ENCODE measurements at regions not wholly inside any gene's neighbourhood (a gene's known extent, or its start where the extent isn't known, plus 50 kb on each side); places are given as distances from the start of the nearest gene placed in this dataset.

DNA sequence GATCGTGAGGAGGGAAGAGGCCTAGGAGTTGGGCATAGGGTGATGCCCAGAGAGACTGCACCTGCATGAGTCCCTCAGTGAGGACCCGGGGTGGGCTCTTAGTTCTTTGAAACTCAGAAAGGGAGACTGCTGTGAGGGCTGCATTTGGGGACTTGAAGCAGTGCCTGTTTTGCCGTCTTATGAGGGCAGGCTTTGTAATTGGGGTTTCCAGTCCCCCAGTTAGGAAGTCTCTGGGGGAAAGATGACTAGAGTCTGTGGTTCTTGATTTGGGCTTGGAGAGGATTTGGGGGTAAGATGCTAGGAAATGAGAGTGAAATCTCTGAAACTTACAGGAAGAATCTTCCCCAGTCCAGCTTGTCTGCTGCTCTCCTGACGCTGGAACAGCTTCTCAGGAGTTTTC lies 99.6 kb downstream of the ARF6 start:
- CTCF ChIA-PET, result interaction anchor here (3.4 kb wide), 1 partner anchor 127 kb away, joined by 10 read pairs; no protein-coding TSS in a partner anchor

DNA sequence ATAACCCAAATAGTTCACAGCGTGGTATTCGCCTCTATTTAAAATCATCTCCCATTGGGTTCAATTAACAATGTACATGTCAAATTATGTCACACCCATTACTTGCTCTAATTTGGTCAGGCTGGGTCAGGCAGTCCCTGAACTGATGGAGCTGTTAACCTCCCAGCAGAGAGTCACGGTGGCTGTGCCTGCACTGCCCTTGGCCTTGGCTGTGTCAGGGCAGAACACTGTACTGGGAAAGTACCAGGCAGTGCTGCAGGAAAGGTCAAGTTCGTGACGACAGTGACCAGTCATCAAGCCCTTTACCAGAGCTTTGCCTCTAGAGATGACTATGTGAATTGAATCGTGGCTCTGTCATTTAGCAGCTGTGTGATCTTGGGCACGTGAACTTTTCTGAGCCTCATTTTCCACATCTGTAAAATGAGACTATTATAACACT lies 100.0 kb downstream of the ARF6 start:
- no peak for DNase-seq (ENCODE audit: low read depth, low spot score)
- H3K4me3 ChIP-seq (ENCODE audit: low read depth, low read length), result no peak overlapping the region
- POLR2A ChIA-PET, result no interaction called here
- CTCF ChIA-PET, result interaction anchor here (3.4 kb wide), 1 partner anchor 127 kb away, joined by 10 read pairs; no protein-coding TSS in a partner anchor
- TF ChIP-seq, protein P1, sequence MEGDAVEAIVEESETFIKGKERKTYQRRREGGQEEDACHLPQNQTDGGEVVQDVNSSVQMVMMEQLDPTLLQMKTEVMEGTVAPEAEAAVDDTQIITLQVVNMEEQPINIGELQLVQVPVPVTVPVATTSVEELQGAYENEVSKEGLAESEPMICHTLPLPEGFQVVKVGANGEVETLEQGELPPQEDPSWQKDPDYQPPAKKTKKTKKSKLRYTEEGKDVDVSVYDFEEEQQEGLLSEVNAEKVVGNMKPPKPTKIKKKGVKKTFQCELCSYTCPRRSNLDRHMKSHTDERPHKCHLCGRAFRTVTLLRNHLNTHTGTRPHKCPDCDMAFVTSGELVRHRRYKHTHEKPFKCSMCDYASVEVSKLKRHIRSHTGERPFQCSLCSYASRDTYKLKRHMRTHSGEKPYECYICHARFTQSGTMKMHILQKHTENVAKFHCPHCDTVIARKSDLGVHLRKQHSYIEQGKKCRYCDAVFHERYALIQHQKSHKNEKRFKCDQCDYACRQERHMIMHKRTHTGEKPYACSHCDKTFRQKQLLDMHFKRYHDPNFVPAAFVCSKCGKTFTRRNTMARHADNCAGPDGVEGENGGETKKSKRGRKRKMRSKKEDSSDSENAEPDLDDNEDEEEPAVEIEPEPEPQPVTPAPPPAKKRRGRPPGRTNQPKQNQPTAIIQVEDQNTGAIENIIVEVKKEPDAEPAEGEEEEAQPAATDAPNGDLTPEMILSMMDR (IDR thresholded peaks at IDR 0.05; ENCODE audit: insufficient read depth, low read length, missing control alignments), result no peak

More for the DNA sequence above, 99.6 kb downstream of the ARF6 start:
- POLR2A ChIA-PET, result no interaction called here
- DNase-seq (ENCODE audit: low read depth, low spot score), result no peak
- H3K4me3 ChIP-seq (ENCODE audit: low read depth, low read length), result no peak overlapping the region
- TF ChIP-seq, protein P1 (IDR thresholded peaks at IDR 0.05; ENCODE audit: insufficient read depth, low read length, missing control alignments), result no peak

DNA sequence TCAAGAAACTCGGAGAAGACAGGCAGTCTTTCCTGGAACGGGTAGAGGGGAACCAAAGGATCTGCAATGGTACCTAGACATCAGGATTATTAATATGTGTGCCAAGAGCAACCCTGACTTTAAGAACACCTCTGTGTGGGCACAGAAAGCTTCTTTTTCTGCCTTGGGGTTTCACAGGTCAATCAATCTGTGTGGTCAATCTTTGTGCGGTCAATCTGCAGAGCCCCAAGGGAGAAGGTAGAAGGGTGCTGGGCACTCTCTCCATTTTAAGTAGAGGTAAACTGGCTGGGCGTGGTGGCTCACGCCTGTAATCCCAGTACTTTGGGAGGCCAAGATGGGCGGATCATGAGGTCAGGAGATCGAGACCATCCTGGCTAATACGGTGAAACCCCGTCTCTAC lies 100.7 kb downstream of the ARF6 start:
- CTCF ChIA-PET, result interaction anchor here (3.4 kb wide), 1 partner anchor 128 kb away, joined by 10 read pairs; no protein-coding TSS in a partner anchor
- TF ChIP-seq, protein P1 (IDR thresholded peaks at IDR 0.05; ENCODE audit: insufficient read depth, low read length, missing control alignments), result no peak
- DNase-seq (ENCODE audit: low read depth, low spot score), result no peak
- POLR2A ChIA-PET, result no interaction called here
- H3K4me3 ChIP-seq (ENCODE audit: low read depth, low read length), result no peak overlapping the region

DNA sequence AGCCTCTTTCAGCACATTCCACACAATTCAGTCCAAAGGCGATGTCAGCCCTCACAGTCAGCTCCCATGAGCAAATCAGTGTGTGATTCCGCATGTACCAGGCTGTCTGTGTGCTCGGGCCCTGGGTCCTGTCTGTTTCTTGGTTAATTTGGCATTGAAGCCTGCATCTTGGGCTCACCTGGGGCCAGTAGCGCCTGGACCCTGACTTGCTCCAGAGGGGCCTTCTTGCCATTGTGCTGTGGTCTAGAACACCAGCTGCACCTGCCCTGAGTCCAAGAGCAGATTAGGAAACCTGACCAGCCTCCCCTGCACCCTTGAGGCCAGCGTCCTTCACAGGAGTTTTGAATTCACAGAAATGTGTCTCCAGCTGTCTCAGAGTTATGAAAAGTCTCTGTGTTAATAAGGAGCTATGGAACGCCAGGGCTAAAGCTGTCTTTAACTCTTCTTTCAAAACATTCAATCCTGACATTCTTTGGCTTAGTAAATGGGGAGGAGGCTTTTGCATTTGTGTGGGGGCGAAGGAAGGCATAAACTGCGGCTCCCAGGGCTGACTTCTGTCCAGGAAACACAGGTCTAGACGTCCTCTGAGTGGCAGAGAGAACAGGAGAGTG lies 102.2 kb downstream of the ARF6 start:
- POLR2A ChIA-PET, result no interaction called here
- H3K4me3 ChIP-seq (ENCODE audit: low read depth, low read length), result no peak overlapping the region
- TF ChIP-seq, protein P1 (IDR thresholded peaks at IDR 0.05; ENCODE audit: insufficient read depth, low read length, missing control alignments), result no peak
- no peak for DNase-seq (ENCODE audit: low read depth, low spot score)
- CTCF ChIA-PET, result interaction anchor here (0.7 kb wide), 1 partner anchor 131 kb away, joined by 5 read pairs; no protein-coding TSS in a partner anchor

DNA sequence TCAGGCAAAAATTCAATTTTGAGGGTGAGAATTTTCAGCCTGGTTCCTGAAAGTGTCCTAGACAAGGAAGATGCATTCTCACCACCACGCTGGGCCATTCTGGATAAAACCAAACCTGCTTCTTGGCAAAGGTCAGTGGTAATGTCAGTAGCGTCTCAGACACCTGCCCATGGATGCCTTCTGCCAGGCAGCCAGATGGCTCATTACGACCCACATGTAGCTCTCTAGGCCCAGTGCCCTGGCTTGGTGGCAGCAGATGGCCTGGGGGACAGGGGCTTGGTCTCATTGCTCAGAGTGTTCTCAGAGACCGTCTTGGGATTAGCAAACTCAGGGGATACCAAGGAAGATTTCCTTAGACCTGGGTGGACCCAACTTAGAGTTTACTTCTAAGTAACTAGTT lies 105.1 kb downstream of the ARF6 start:
- POLR2A ChIA-PET, result no interaction called here
- TF ChIP-seq, protein P1 (IDR thresholded peaks at IDR 0.05; ENCODE audit: insufficient read depth, low read length, missing control alignments), result no peak
- CTCF ChIA-PET, result interaction anchor here (2.2 kb wide), 1 partner anchor 136 kb away, joined by 7 read pairs; no protein-coding TSS in a partner anchor

DNA sequence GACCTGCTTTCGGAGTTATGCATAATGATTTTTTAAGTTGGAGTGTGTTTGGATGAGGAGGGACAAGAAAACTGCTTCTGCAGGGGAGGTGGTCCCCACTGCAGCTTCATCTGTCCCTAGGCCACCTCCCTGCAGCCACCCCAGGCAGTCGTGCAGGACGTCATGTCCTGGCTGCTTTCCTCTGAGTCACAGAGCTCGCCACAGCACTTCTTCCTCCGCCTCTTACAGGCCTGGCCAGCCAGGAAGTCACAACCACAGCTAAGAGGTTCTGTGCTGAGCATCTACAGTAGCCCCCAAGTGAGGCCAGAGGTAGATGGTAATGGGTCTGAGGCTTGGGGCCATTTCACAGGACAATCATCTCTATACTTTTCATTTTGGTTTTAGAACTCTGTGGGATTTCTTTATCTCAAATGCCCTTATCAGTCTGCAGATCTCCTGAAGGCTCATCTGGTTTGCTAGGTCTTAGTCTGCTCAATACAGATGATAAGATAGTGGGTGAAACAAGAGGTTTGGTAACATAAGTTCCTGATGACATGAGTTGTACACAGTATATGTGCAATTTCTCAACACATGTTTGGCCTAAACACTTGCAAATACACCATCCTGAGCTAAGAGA lies 106.4 kb downstream of the ARF6 start:
- CTCF ChIA-PET, result interaction anchor here (1.3 to 4.3 kb wide), 5 partner anchors 9 to 137 kb away, joined by 3 to 30 read pairs (median 4); no protein-coding TSS in a partner anchor
- TF ChIP-seq, protein P1 (IDR thresholded peaks at IDR 0.05; ENCODE audit: insufficient read depth, low read length, missing control alignments), result no peak
- POLR2A ChIA-PET, result interaction anchor here (0.6 to 5.6 kb wide), 4 partner anchors 39 to 137 kb away, joined by 3 to 28 read pairs (median 10); no protein-coding TSS in a partner anchor
- peak; percentile 67 for DNase-seq (ENCODE audit: low read depth, low spot score)
- H3K4me3 ChIP-seq (ENCODE audit: low read depth, low read length), result no peak overlapping the region

More for the DNA sequence above, 105.1 kb downstream of the ARF6 start:
- no peak for DNase-seq (ENCODE audit: low read depth, low spot score)
- H3K4me3 ChIP-seq (ENCODE audit: low read depth, low read length), result no peak overlapping the region
